ENCODE measurements at regions not wholly inside any gene's neighbourhood (a gene's known extent, or its start where the extent isn't known, plus 50 kb on each side); places are given as distances from the start of the nearest gene placed in this dataset.

- TF ChIP-seq CTCF (IDR thresholded peaks at IDR 0.05), result no peak
- TF ChIP-seq EP300 (IDR thresholded peaks at IDR 0.05), result no peak
Measured at GRCh38 chr20:17875981-17876385, 92.6 kb downstream of the SNX5 start.
